A549 (cell line): ENCODE measurements at regions not wholly inside any gene's neighbourhood (a gene's known extent, or its start where the extent isn't known, plus 50 kb on each side); places are given as distances from the start of the nearest gene placed in this dataset.
A peak's percentile ranks its signal among the peaks of the same experiment; 100 is the strongest.

Source experiments
- ATAC-seq, 2 experiments: fragments of 200-7000 bp in 1 of 2; fragments of >200 bp in 1 of 2; cut with Nextera tagmentation in 1 of 2; cut with Tn5 transposase in 1 of 2; 3 replicates each; pipeline versions ENCODE4 v1.8.0 to v1.9.1; 2018 to 2020; ENCODE audit warnings: mild to moderate bottlenecking in 1 of 2, moderate library complexity in 1 of 2
- CTCF ChIA-PET: fragments of 300-600 bp; sonication (Branson Sonifier 250); formaldehyde crosslinking; extraction: SDS; loops from one replicate; lab custom pipeline; 2021; ENCODE audit warnings: antibody characterized with exemption, inconsistent platforms; lab: Yijun Ruan, JAX
- POLR2A ChIA-PET: fragments of 350-600 bp; formaldehyde crosslinking; extraction: SDS; loops from one replicate; lab custom pipeline; 2021; ENCODE audit warnings: antibody characterized with exemption, inconsistent platforms; lab: Yijun Ruan, JAX
- DNase-seq, 2 experiments: peaks; one replicate each; pipeline versions ENCODE4 v3.0.0 to v3.0.0-alpha.2; 2011 to 2016; ENCODE audit warnings: low read depth in 1 of 2, low spot score in 1 of 2
- FAIRE-seq: peaks from 2 replicates; lab custom pipeline; 2011; peaks lifted over from hg19 to GRCh38; lab: Jason Lieb, UNC
- H3K27ac ChIP-seq, 2 experiments: fragments of >200 bp; sonication (Bioruptor Twin); formaldehyde crosslinking; 3 replicates each; pipeline ENCODE4 v1.5.1; 2016 to 2017
- H3K4me1 ChIP-seq: fragments of >200 bp; sonication (Bioruptor Twin); formaldehyde crosslinking; 3 replicates; pipeline ENCODE4 v1.6.1; 2016
- H3K4me2 ChIP-seq: fragments of >200 bp; sonication (Bioruptor Twin); formaldehyde crosslinking; 3 replicates; pipeline ENCODE4 v1.6.1; 2016
- H3K4me3 ChIP-seq: fragments of >200 bp; sonication (Bioruptor Twin); formaldehyde crosslinking; 3 replicates; pipeline ENCODE4 v1.5.1; 2016
- H3K9me3 ChIP-seq: fragments of >200 bp; sonication (Bioruptor Twin); formaldehyde crosslinking; 3 replicates; pipeline ENCODE4 v1.6.1; 2016
- BCL3 ChIP-seq: fragments of >200 bp; sonication (Bioruptor Twin); formaldehyde crosslinking; IDR thresholded peaks from 3 replicates; pipeline ENCODE4 v1.6.1; 2016
- BHLHE40 ChIP-seq: IDR thresholded peaks from 2 replicates; pipeline ENCODE4 v1.6.1; 2012; ENCODE audit warnings: low read depth, low read length, inconsistent platforms
- CBX8 ChIP-seq: fragments of 200-600 bp; sonication (generic); IDR thresholded peaks from 2 replicates; pipeline ENCODE4 v1.6.1; 2016
- CHD2 ChIP-seq: fragments of 150-350 bp; IDR thresholded peaks from 2 replicates; pipeline ENCODE4 v1.6.1; 2014; ENCODE audit warnings: low read length; ENCODE audit not compliant: partially characterized antibody
- CHD4 ChIP-seq: fragments of 200-600 bp; sonication (generic); IDR thresholded peaks from 2 replicates; pipeline ENCODE4 v1.6.1; 2016; ENCODE audit warnings: antibody characterized with exemption, mild to moderate bottlenecking, borderline replicate concordance
- E2F6 ChIP-seq: IDR thresholded peaks from 2 replicates; pipeline ENCODE4 v1.6.1; 2012; ENCODE audit warnings: low read depth, borderline replicate concordance
- EP300 ChIP-seq, 2 experiments: fragments of >200 bp; sonication (Bioruptor Twin); formaldehyde crosslinking; IDR thresholded peaks; 2 replicates in 1 of 2; 3 replicates in 1 of 2; pipeline ENCODE4 v1.6.1; 2016 to 2017
- FOSL2 ChIP-seq, 2 experiments: fragments of 450-650 bp in 1 of 2; fragments of >200 bp in 1 of 2; sonication (Bioruptor Twin) in 1 of 2; formaldehyde crosslinking; IDR thresholded peaks; 2 replicates each; pipeline versions ENCODE4 v1.5.0 to v1.6.1; 2016 to 2020; ENCODE audit warnings: mild to moderate bottlenecking in 1 of 2, moderate library complexity in 1 of 2
- FOXS1 ChIP-seq: fragments of 250-450 bp; sonication (Bioruptor Pico); IDR thresholded peaks from 2 replicates; pipeline ENCODE4 v1.5.0; 2020; ENCODE audit warnings: mild to moderate bottlenecking, moderate library complexity
- GATA3 ChIP-seq: IDR thresholded peaks from 2 replicates; pipeline ENCODE4 v1.6.1; 2012; ENCODE audit warnings: borderline replicate concordance
- HDAC2 ChIP-seq: fragments of 200-600 bp; sonication (generic); IDR thresholded peaks from 2 replicates; pipeline ENCODE4 v1.6.1; 2016
- HOXB5 ChIP-seq: fragments of 250-450 bp; sonication (Bioruptor Pico); IDR thresholded peaks from 2 replicates; pipeline ENCODE4 v1.5.0; 2020; ENCODE audit warnings: mild to moderate bottlenecking, moderate library complexity
- JUN ChIP-seq, 2 experiments: fragments of >200 bp; sonication (Bioruptor Twin); formaldehyde crosslinking; IDR thresholded peaks; 2 replicates in 1 of 2; 3 replicates in 1 of 2; pipeline ENCODE4 v1.6.1; 2016 to 2017
- MAFK ChIP-seq: fragments of 450-650 bp; IDR thresholded peaks from 2 replicates; pipeline ENCODE4 v1.6.1; 2014; ENCODE audit not compliant: partially characterized antibody
- MAX ChIP-seq: IDR thresholded peaks from 2 replicates; pipeline ENCODE4 v1.6.1; 2012
- MYC ChIP-seq: IDR thresholded peaks from 2 replicates; pipeline ENCODE4 v1.6.1; 2012; ENCODE audit warnings: mild to moderate bottlenecking, inconsistent platforms, low read length, improper control_type of control experiment, borderline replicate concordance
- NR3C1 ChIP-seq: fragments of >200 bp; sonication (Bioruptor Twin); formaldehyde crosslinking; IDR thresholded peaks from 3 replicates; pipeline ENCODE4 v1.6.1; 2017
- PBX3 ChIP-seq: IDR thresholded peaks from 2 replicates; pipeline ENCODE4 v1.6.1; 2012
- PHF8 ChIP-seq: fragments of 200-600 bp; sonication (generic); IDR thresholded peaks from 2 replicates; pipeline ENCODE4 v1.6.1; 2016; ENCODE audit warnings: low read depth, mild to moderate bottlenecking, antibody characterized with exemption, moderate library complexity, borderline replicate concordance
- POLR2A ChIP-seq: IDR thresholded peaks from 2 replicates; pipeline ENCODE4 v1.6.1; 2012; ENCODE audit warnings: mild to moderate bottlenecking, low read length
- POLR2AphosphoS2 ChIP-seq: conservative IDR thresholded peaks from 2 replicates; pipeline ENCODE4 v1.6.1; 2012; ENCODE audit warnings: low read length, improper control_type of control experiment, inconsistent platforms
- RAD21 ChIP-seq, 2 experiments: fragments of >200 bp in 1 of 2; sonication (Bioruptor Twin) in 1 of 2; formaldehyde crosslinking in 1 of 2; IDR thresholded peaks in 1 of 2; conservative IDR thresholded peaks in 1 of 2; 2 replicates in 1 of 2; 3 replicates in 1 of 2; pipeline ENCODE4 v1.6.1; 2012 to 2018; ENCODE audit warnings: inconsistent platforms in 1 of 2
- RCOR1 ChIP-seq: fragments of 150-350 bp; IDR thresholded peaks from 2 replicates; pipeline ENCODE4 v1.6.1; 2014; ENCODE audit warnings: antibody characterized with exemption, low read length, low read depth
- RNF2 ChIP-seq: fragments of 200-600 bp; sonication (generic); IDR thresholded peaks from 2 replicates; pipeline ENCODE4 v1.6.1; 2016; ENCODE audit warnings: low read depth, mild to moderate bottlenecking, antibody characterized with exemption, moderate library complexity, borderline replicate concordance
- SREBF2 ChIP-seq: fragments of 450-650 bp; IDR thresholded peaks from 2 replicates; pipeline ENCODE4 v1.6.1; 2014; ENCODE audit warnings: mild to moderate bottlenecking, moderate library complexity
- TFCP2L1 ChIP-seq: fragments of 250-450 bp; sonication (Bioruptor Pico); IDR thresholded peaks from 2 replicates; pipeline ENCODE4 v1.5.0; 2021; ENCODE audit warnings: mild to moderate bottlenecking
- TP53 ChIP-seq: fragments of 250-450 bp; sonication (Bioruptor Pico); IDR thresholded peaks from 2 replicates; pipeline ENCODE4 v1.5.0; 2021; ENCODE audit warnings: mild to moderate bottlenecking, moderate library complexity
- WGBS: methylation state at CpG from one replicate; pipeline ENCODE4 v1.1.6; 2017; ENCODE audit errors: missing lambda C conversion rate; 5-methylcytosine and 5-hydroxymethylcytosine counted together

GRCh38 chr4:41429280-41429669 is 108.7 kb upstream of the LIMCH1 start (continued):
- no peak for TF ChIP-seq EP300 (IDR thresholded peaks at IDR 0.05)
- no peak for TF ChIP-seq RNF2
- no peak for TF ChIP-seq FOXS1 (CRISPR knock-in tag)
- no peak for TF ChIP-seq MAX
- TF ChIP-seq SREBF2: no peak
- no peak for TF ChIP-seq BCL3
- no peak for TF ChIP-seq CHD4

GRCh38 chr4:41430792-41431191 is 107.2 kb upstream of the LIMCH1 start:
- no peak for FAIRE-seq

GRCh38 chr4:41431276-41431675 is 106.7 kb upstream of the LIMCH1 start:
- Histone ChIP-seq H3K4me2 (peak overlapping the region; percentile 73), H3K9me3 (no peaks in the 10 kb centered on the region), H3K27ac (peak overlapping the region; percentile 54 to 62; a peak in 4 of 6 replicates), H3K4me1 (peaks cover 85% of the 10 kb centered on the region), H3K4me3 (no peak overlapping the region)
- DNase-seq (no peak), FAIRE-seq (no peak), ATAC-seq (no peak)
- ChIA-PET CTCF (no interaction called here), POLR2A (no interaction called here)
- TF ChIP-seq GATA3 (no peak), TP53 (CRISPR knock-in tag) (no peak), E2F6 (no peak)
- 65% methylated on average over 1 of the region's 1 CpG for WGBS

More at GRCh38 chr4:41430792-41431191, 107.2 kb upstream of the LIMCH1 start:
- H3K4me2 ChIP-seq: peak overlapping the region; percentile 73
- TF ChIP-seq BCL3: no peak
- no peak for TF ChIP-seq TFCP2L1 (CRISPR knock-in tag)
- TF ChIP-seq MAFK: no peak
- no peak for TF ChIP-seq MAX
- TF ChIP-seq PBX3: no peak
- no peak for TF ChIP-seq FOSL2 (IDR thresholded peaks at IDR 0.05)
- no peak for TF ChIP-seq FOSL2 (CRISPR knock-in tag; IDR thresholded peaks at IDR 0.05)
- no peak for TF ChIP-seq CHD2
- no peak for TF ChIP-seq CHD4
- no peak for TF ChIP-seq HDAC2
- ATAC-seq (no peak), DNase-seq (no peak)
- peaks cover 82% of the 10 kb centered on the region for H3K4me1 ChIP-seq
- POLR2A ChIA-PET: no interaction called here
- H3K27ac ChIP-seq: peak overlapping the region; percentile 54 to 62; a peak in 4 of 6 replicates
- no peak overlapping the region for H3K4me3 ChIP-seq
- CTCF ChIA-PET: interaction anchor here (0.8 kb wide), 1 partner anchor 32 kb away, joined by 3 read pairs; no protein-coding TSS in a partner anchor
- WGBS: 85% methylated on average over 1 of the region's 1 CpG
- H3K9me3 ChIP-seq: no peaks in the 10 kb centered on the region

GRCh38 chr4:41432219-41432618 is 105.7 kb upstream of the LIMCH1 start:
- ChIA-PET CTCF (no interaction called here), POLR2A (no interaction called here)
- WGBS: 85% methylated on average over 2 of the region's 2 CpGs
- TF ChIP-seq JUN (IDR thresholded peaks at IDR 0.05) (no peak), MYC (no peak), HOXB5 (no peak), TP53 (CRISPR knock-in tag) (no peak), NR3C1 (no peak), GATA3 (no peak), CBX8 (no peak), BHLHE40 (no peak), RAD21 (conservative IDR thresholded peaks at IDR 0.05 in 1 of 2, IDR thresholded peaks at IDR 0.05 in 1 of 2) (no peak), PHF8 (no peak), RCOR1 (no peak), TFCP2L1 (CRISPR knock-in tag) (no peak), POLR2AphosphoS2 (no peak), POLR2A (no peak)
- FAIRE-seq (no peak), DNase-seq (no peak), ATAC-seq (no peak)
- Histone ChIP-seq H3K4me1 (peaks cover 85% of the 10 kb centered on the region), H3K4me2 (peak overlapping the region; percentile 73), H3K4me3 (no peak overlapping the region), H3K9me3 (no peaks in the 10 kb centered on the region), H3K27ac (peak overlapping the region; percentile 54 to 80; a peak in 5 of 6 replicates)
